Fibroblast of skin of right quadriceps (primary cell): ENCODE measurements at regions not wholly inside any gene's neighbourhood (a gene's known extent, or its start where the extent isn't known, plus 50 kb on each side); places are given as distances from the start of the nearest gene placed in this dataset.

ENCODE experiments used
- DNase-seq: peaks from one replicate; pipeline ENCODE4 v3.0.0-alpha.2; 2013

GRCh38 chr13:111927181-111927540 lies 139.8 kb upstream of the SOX1 start:
- DNase-seq: no peak

- DNase-seq: no peak
Measured at GRCh38 chr13:111929036-111929616, 137.8 kb upstream of the SOX1 start.

DNA sequence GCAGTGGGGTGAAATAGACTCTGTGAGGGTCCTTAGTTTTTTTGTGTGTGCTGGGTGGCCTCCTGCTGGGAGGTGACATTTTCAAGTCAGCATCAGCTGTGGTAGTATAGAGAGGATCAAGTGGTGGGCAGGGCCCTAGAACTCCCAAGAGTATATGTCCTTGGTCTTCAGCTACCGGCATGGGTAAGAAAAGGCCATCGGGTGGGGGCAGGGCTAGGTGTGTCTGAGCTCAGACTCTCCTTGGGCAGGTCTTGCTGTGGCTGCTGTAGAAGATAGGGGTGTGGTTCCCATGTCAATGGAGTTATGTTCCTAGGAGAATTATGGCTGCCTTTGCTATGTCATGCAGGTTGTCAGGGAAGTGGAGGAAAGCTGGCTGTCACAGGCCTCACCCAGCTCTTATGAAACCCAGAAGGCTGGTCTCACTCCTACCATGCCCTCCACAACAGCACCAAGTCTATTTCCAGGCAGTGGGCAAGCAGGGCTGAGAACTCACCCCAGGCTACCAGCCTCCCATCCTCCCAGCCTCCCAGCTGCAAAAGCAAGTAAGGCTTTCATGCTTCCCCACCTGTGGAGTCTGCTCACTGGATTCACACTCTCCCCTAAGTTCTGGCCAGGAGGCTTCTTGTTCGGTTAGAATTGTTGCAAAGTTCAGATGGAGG lies 130.6 kb upstream of the SOX1 start:
- DNase-seq: no peak

- no peak for DNase-seq
Measured at GRCh38 chr13:111937777-111938311, 129.1 kb upstream of the SOX1 start.

DNA sequence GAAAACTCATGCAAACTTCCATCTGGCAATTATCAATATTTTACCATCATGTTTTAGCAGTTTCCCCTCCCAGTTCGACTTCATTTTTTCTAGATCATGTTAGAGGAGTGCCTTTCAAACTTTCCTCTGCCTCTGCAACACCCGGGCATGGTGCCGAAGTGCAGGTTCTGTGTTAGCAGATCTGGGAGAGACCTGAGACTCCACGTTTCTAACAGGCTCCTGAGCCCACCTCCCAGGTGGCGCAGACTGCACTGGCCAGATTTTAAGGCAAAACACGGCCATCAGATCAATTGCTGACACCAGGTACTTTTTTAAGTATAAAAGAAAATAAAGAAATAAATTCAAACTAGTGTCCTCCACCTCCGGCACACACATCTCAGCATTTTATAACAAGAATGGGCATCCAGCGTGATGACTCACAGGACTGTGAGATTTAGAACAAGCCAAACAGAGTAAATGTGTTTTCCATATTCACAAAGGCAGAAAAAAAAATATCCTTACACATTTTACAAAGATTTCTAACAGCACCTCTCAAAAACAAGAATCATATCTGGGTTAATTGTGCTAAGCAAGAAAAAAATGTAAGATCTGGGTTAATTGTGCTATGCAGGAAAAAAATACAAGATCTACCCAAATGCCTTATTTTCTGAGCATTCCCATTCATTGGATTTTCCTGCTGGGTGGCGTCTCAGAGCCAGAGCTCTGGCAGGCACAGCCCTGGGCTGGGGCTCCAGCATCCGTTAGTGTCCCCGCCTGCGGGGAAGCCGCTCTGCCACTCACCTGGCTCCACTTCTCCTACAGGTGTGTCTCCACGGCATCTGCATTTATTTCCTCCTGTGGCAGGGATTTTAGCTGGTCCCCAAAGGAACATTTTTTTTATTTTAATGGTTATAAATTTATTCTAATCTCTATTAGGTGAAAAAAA lies 127.9 kb upstream of the SOX1 start:
- no peak for DNase-seq

DNA sequence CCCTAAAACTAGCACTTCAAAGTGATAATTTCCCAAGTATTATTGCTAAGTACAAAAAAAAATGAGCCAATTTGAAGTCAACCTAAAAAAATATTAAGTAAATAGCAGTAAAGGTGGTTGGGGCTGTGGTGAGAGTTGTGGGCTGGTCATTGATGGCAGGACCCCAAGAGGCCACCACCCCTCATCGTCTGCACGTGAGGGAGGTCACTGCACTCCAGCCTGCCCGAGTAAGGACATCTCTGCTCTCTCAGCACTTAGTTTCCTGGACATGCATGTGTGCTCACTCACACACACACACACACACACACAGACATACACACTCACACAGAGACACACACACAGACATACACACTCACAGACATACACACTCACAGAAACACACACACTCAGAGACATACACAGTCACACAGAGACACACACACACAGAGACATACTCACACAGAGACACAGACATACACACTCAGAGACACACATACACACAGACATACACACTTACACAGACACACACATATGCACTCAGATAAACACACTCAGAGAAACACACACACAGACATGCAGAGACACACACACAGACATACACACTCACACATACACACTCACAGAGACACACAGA lies 127.2 kb upstream of the SOX1 start:
- no peak for DNase-seq

GRCh38 chr13:111940892-111941291 lies 126.1 kb upstream of the SOX1 start:
- DNase-seq: no peak

- no peak for DNase-seq
Measured at GRCh38 chr13:111941845-111942447, 125.0 kb upstream of the SOX1 start.

DNA sequence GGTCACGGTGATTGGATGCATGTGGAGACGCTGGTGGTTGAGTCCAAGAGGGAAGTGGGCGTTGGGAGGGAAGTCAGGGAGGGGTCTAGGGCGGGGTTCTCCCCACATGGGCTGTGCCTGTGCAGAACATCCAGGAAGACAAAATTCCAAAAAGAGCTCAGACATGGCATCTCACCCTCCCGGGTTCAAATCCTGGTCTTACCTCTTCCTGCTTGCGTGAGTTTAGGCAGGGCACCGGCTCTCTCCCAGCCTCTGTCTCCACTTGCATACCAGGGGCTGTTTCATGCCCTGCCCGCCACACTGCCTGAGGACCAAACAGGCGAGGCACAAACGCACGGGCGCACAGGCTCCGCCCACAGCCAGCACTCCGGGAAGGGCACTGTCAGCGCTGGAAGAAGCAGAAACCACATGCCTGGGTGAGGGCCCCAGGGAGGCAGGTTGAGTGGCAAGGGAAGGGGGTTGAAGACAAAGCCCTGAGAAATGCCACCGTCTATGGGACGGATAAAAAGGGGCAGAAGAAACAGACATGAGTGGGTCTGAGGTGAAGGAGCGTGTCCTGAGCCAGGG lies 123.6 kb upstream of the SOX1 start:
- DNase-seq: no peak

DNA sequence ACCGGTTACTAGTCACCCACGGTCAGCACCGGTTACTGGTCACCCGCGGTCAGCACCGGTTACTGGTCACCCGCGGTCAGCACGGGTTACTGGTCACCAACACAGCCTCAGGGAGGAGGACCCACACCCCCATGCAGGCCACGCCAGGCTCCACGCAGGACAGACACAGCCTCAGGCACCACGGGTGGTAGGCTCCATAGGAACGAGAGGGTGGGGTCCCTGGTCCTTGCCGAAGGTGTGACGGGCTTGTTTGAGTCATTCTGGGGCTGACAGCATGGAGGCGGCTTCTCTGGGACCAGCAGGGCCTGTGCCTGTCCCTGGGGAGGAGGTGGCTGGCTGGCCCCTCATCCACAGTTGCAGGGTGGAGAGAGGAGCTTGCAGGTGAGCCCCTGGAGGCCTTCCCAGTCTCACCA lies 122.8 kb upstream of the SOX1 start:
- DNase-seq: no peak

GRCh38 chr13:111945086-111945485 lies 121.9 kb upstream of the SOX1 start:
- no peak for DNase-seq

DNA sequence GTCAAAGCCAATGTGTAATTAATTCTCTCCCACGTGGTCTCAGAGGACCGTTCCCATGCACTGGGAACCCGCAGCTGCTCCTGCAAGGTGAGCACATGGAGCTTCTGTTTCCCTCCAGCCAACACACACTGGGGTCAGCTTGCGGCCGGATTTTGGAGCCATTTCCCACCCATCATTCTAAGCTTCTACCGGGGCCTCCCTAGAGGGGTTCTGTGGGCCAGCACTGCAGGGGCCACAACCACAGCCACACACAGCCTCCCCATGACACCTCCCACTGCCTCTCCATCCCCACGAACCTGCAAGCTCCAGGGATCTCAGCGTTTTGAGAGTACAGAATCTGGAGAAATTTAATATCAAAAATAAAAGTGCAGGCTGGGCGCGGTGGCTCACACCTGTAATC lies 120.7 kb upstream of the SOX1 start:
- DNase-seq: no peak

GRCh38 chr13:111947026-111947810 lies 119.7 kb upstream of the SOX1 start:
- no peak for DNase-seq

GRCh38 chr13:111947876-111948275 lies 119.1 kb upstream of the SOX1 start:
- no peak for DNase-seq

- no peak for DNase-seq
Measured at GRCh38 chr13:111948281-111948680, 118.7 kb upstream of the SOX1 start.

- DNase-seq: no peak
Measured at GRCh38 chr13:111948811-111949210, 118.1 kb upstream of the SOX1 start.

DNA sequence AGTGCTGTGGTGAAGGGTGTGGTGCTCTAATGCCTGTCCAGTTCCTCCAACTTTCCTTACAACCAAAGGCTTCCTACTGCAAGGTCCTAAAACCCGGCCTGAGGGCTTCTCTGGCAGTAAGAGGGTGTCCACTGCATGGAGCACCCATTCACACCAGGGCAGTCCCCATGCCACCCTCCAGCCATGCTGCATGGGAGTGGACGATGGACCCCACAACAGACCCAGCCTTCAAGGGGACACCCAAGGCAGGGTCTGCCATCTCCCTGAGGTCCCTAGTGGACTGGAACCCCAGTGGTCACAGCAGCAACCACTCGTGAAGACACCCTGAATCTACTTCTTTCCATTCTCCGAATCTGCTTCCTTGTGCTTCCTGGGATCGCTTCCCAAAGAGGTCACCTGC lies 117.6 kb upstream of the SOX1 start:
- no peak for DNase-seq

- DNase-seq: no peak
Measured at GRCh38 chr13:111950697-111951096, 116.3 kb upstream of the SOX1 start.

DNA sequence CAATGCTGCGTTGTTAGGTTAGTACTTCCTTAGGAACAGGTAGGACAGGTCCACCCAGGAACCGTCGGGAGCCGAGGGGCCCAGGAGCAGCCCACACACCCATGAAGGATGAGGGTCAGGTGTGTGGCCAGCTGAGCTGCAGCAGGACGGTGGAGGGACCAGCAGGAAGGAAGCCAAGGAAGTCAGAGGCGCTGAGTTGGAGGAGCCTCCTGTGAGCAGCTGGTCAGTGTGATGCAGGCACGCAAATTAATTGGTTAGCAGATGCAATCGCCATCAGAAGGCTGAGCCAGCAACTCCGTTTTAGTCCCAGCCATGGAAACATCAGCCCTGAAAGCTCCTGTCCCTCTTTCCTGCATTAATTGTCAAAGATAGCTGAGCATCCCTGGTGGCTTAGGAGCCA lies 114.9 kb upstream of the SOX1 start:
- DNase-seq: no peak

DNA sequence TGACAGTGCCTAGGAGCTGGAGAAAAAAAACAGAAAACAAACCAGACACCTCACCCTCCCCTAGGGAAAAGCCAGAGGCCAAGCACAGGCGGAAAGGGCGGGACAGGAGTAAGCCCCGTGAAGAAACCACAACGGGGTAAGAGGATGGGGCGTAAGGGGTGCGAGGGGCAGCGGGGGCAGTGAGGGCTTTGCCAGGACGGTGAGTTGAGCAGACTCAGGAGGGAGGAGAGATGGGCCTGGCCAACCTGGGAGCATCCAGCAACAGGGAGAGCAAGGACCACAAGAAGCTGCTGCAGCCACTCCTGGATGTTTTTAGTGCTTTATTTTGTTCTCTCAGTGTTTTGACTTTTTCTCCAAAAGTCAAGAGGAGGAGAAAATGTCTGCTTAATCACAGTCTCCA lies 114.1 kb upstream of the SOX1 start:
- no peak for DNase-seq

- no peak for DNase-seq
Measured at GRCh38 chr13:111953546-111954178, 113.3 kb upstream of the SOX1 start.
